Endothelial cell of umbilical vein (primary cell): ENCODE measurements at regions not wholly inside any gene's neighbourhood (a gene's known extent, or its start where the extent isn't known, plus 50 kb on each side); places are given as distances from the start of the nearest gene placed in this dataset.

Experiments used
- BruUV-seq: library from RNA; stranded (reverse); fragments of 400-500 nt; replicated peaks from 2 replicates; lab custom pipeline; 2021; lab: Mats Ljungman, UMichigan
- CTCF ChIA-PET: fragments of 300-600, 350-600 bp; sonication (Branson Sonifier 250); formaldehyde crosslinking; loops from one replicate; lab custom pipeline; 2021; ENCODE audit warnings: antibody characterized with exemption, inconsistent platforms; lab: Charles Lee
- POLR2A ChIA-PET: fragments of 300-600, 350-600 bp; sonication (Branson Sonifier 250); formaldehyde crosslinking; loops from one replicate; lab custom pipeline; 2021; ENCODE audit warnings: antibody characterized with exemption, inconsistent platforms; lab: Charles Lee
- DNase-seq: peaks from one replicate; pipeline ENCODE4 v3.0.0-alpha.2; 2011; ENCODE audit warnings: low read depth, low spot score
- FAIRE-seq: peaks from 2 replicates; lab custom pipeline; 2011; peaks lifted over from hg19 to GRCh38; lab: Jason Lieb, UNC
- H2AFZ ChIP-seq: 2 replicates; pipeline ENCODE4 v1.6.0; 2012; ENCODE audit warnings: low read depth, low read length, control low read depth, inconsistent platforms
- H3K27ac ChIP-seq: 2 replicates; pipeline ENCODE4 v1.5.1; 2011; ENCODE audit warnings: low read depth, mild to moderate bottlenecking, control low read depth, low read length, moderate library complexity; ENCODE audit not compliant: insufficient read depth
- H3K27me3 ChIP-seq, 2 experiments: 2 replicates each; pipeline versions ENCODE4 v1.6.0 to v1.6.1; 2011; ENCODE audit warnings: low read length in 2 of 2, mixed read lengths in 1 of 2; ENCODE audit not compliant: control insufficient read depth in 2 of 2, insufficient read depth in 2 of 2
- H3K36me3 ChIP-seq, 2 experiments: 2 replicates in 1 of 2; 3 replicates in 1 of 2; pipeline ENCODE4 v1.5.1; 2011; ENCODE audit warnings: low read length in 2 of 2, mild to moderate bottlenecking in 1 of 2, moderate library complexity in 1 of 2; ENCODE audit not compliant: control insufficient read depth in 2 of 2, insufficient read depth in 2 of 2; ENCODE audit errors: extremely low read depth in 1 of 2
- H3K4me1 ChIP-seq: 3 replicates; pipeline ENCODE4 v1.5.1; 2011; ENCODE audit warnings: mild to moderate bottlenecking, low read length; ENCODE audit not compliant: control insufficient read depth, insufficient read depth; ENCODE audit errors: extremely low read depth
- H3K4me2 ChIP-seq: 2 replicates; pipeline ENCODE4 v1.6.1; 2011; ENCODE audit warnings: low read length, control low read depth, mixed read lengths; ENCODE audit not compliant: insufficient read depth
- H3K4me3 ChIP-seq, 3 experiments: fragments of 200-600 bp in 1 of 3; sonication (generic), shearing (Covaris generic) in 1 of 3; replicated peaks in 1 of 3; 2 replicates each; pipeline ENCODE4 v1.5.1; 2011 to 2016; ENCODE audit warnings: control low read depth in 3 of 3, low read length in 3 of 3, mild to moderate bottlenecking in 2 of 3, inconsistent platforms in 1 of 3, low read depth in 1 of 3, moderate library complexity in 1 of 3; ENCODE audit not compliant: insufficient read depth in 1 of 3
- H3K79me2 ChIP-seq: 2 replicates; pipeline ENCODE4 v1.6.0; 2012; ENCODE audit warnings: low read length, inconsistent platforms; ENCODE audit not compliant: control insufficient read depth, insufficient read depth
- H3K9ac ChIP-seq: replicated peaks from 2 replicates; pipeline ENCODE3; 2011; ENCODE audit warnings: low read length, control low read depth; ENCODE audit not compliant: insufficient read depth; ENCODE audit errors: extremely low read depth
- H3K9me1 ChIP-seq: replicated peaks from 3 replicates; pipeline ENCODE4 v1.6.0; 2011; ENCODE audit warnings: mild to moderate bottlenecking, low read length; ENCODE audit not compliant: control insufficient read depth, insufficient read depth; ENCODE audit errors: extremely low read depth
- H3K9me3 ChIP-seq: replicated peaks from 2 replicates; pipeline ENCODE4 v1.5.1; 2012; ENCODE audit warnings: low read length, inconsistent platforms; ENCODE audit not compliant: control insufficient read depth, insufficient read depth
- H4K20me1 ChIP-seq: replicated peaks from 2 replicates; pipeline ENCODE3; 2011; ENCODE audit warnings: mild to moderate bottlenecking, low read length; ENCODE audit not compliant: control insufficient read depth, insufficient read depth; ENCODE audit errors: extremely low read depth
- CTCF ChIP-seq, 2 donors: IDR thresholded peaks; 1 replicate in 1 of 2; 2 replicates in 1 of 2; pipeline ENCODE4 v1.5.1; 2011; ENCODE audit warnings: low read length in 2 of 2, mild to moderate bottlenecking in 2 of 2, moderate library complexity in 2 of 2, control low read depth in 1 of 2, inconsistent platforms in 1 of 2, low read depth in 1 of 2; ENCODE audit not compliant: insufficient read depth in 1 of 2; ENCODE audit errors: extremely low read depth in 1 of 2
- EZH2 ChIP-seq: IDR thresholded peaks from 2 replicates; pipeline ENCODE4 v1.6.1; 2012; ENCODE audit warnings: borderline replicate concordance, low read depth, mild to moderate bottlenecking, moderate library complexity, low read length, inconsistent platforms; ENCODE audit not compliant: severe bottlenecking
- FOS ChIP-seq: IDR thresholded peaks from 2 replicates; pipeline ENCODE4 v1.6.1; 2011; ENCODE audit warnings: mild to moderate bottlenecking, low read length, moderate library complexity, borderline replicate concordance; ENCODE audit not compliant: insufficient read depth
- GATA2 ChIP-seq: IDR thresholded peaks from 2 replicates; pipeline ENCODE4 v1.7.0; 2011; ENCODE audit warnings: low read depth, mild to moderate bottlenecking, moderate library complexity, mixed read lengths, low read length; ENCODE audit not compliant: insufficient read length, insufficient read depth
- JUN ChIP-seq: IDR thresholded peaks from 2 replicates; pipeline ENCODE4 v1.6.1; 2011; ENCODE audit warnings: borderline replicate concordance, low read depth; ENCODE audit not compliant: insufficient read length, insufficient read depth
- MAX ChIP-seq: IDR thresholded peaks from 2 replicates; pipeline ENCODE4 v1.6.1; 2011; ENCODE audit not compliant: insufficient read depth, insufficient read length
- MYC ChIP-seq: IDR thresholded peaks from one replicate; pipeline ENCODE4 v1.6.1; 2011; ENCODE audit warnings: mild to moderate bottlenecking, low read depth, low read length
- POLR2A ChIP-seq: IDR thresholded peaks from 2 replicates; pipeline ENCODE4 v1.6.1; 2012; ENCODE audit warnings: low read depth, mild to moderate bottlenecking, control low read depth, low read length
- POLR2AphosphoS5 ChIP-seq: IDR thresholded peaks from 2 replicates; pipeline ENCODE4 v1.6.1; 2012; ENCODE audit warnings: low read depth, mild to moderate bottlenecking, control low read depth, low read length, moderate library complexity; ENCODE audit not compliant: insufficient read depth
- dilution Hi-C: fragments of 300-500 bp; cut with MboI; formaldehyde crosslinking; loops from one replicate; pipeline ENCODE4 v1.15.0; 2019; ENCODE audit warnings: low sequenced_read_pairs; ENCODE audit not compliant: extremely low pct_ligation_motif_present
- intact Hi-C: fragments of 100-400 bp; cut with micrococcal nuclease; formaldehyde crosslinking; loops from one replicate; pipeline ENCODE4 v1.10.0; 2022

GRCh38 chr3:84082726-84083125 is 876.1 kb upstream of the CADM2 start:
- POLR2A ChIA-PET, result no interaction called here
- Histone ChIP-seq H3K4me3 (no peak overlapping the region), H3K9me1 (no peaks in the 10 kb centered on the region), H3K79me2 (no peaks in the 10 kb centered on the region), H2AFZ (no peak overlapping the region), H3K4me2 (no peak overlapping the region), H3K4me1 (no peaks in the 10 kb centered on the region), H3K36me3 (no peaks in the 10 kb centered on the region), H3K27me3 (no peaks in the 10 kb centered on the region), H3K9me3 (no peaks in the 10 kb centered on the region), H3K9ac (no peak overlapping the region), H4K20me1 (no peaks in the 10 kb centered on the region), H3K27ac (no peak overlapping the region)
- intact Hi-C loops, result no loop called here
- dilution Hi-C loops, result no loop called here
- CTCF ChIA-PET, result no interaction called here
- FAIRE-seq (no peak), DNase-seq (no peak)
- no peak for TF ChIP-seq EZH2
- no peak for TF ChIP-seq POLR2AphosphoS5
- TF ChIP-seq GATA2, result no peak
- TF ChIP-seq JUN, result no peak
- no TSS peak for BruUV-seq

GRCh38 chr3:84092907-84093306 is 865.9 kb upstream of the CADM2 start:
- DNase-seq (no peak), FAIRE-seq (no peak)
- Histone ChIP-seq H3K9ac (no peak overlapping the region), H3K36me3 (no peaks in the 10 kb centered on the region), H3K27me3 (no peaks in the 10 kb centered on the region), H4K20me1 (no peaks in the 10 kb centered on the region), H3K4me1 (no peaks in the 10 kb centered on the region), H3K79me2 (no peaks in the 10 kb centered on the region), H3K9me3 (peaks cover 1% of the 10 kb centered on the region), H3K9me1 (no peaks in the 10 kb centered on the region), H3K4me3 (no peak overlapping the region), H3K4me2 (no peak overlapping the region), H3K27ac (no peak overlapping the region), H2AFZ (no peak overlapping the region)
- dilution Hi-C loops, result no loop called here
- TF ChIP-seq FOS (no peak), MYC (no peak), EZH2 (no peak), JUN (no peak), POLR2A (no peak), MAX (no peak), GATA2 (no peak), POLR2AphosphoS5 (no peak), CTCF (IDR thresholded peaks at IDR 0.05; ENCODE audit: extremely low read depth in 1 of 2, insufficient read depth in 1 of 2, low read depth in 1 of 2, low read length in 2 of 2) (no peak)
- intact Hi-C loops, result no loop called here
- ChIA-PET CTCF (no interaction called here), POLR2A (no interaction called here)
- no TSS peak for BruUV-seq
